Esophagus squamous epithelium (tissue), 5 donors: ENCODE measurements at regions not wholly inside any gene's neighbourhood (a gene's known extent, or its start where the extent isn't known, plus 50 kb on each side); places are given as distances from the start of the nearest gene placed in this dataset.

ENCODE experiments used
- DNase-seq: peaks from one replicate; lab custom pipeline; 2025; lab: John Stamatoyannopoulos, UW
- H3K27ac ChIP-seq, 4 donors: fragments of 200-600 bp; sonication (generic); one replicate each; pipeline ENCODE4 v1.5.1; 2016 to 2019; ENCODE audit warnings: mild to moderate bottlenecking in 1 of 4
- H3K27me3 ChIP-seq, 4 donors: fragments of 200-600 bp; sonication (generic); 1 replicate in 3 of 4; 2 replicates in 1 of 4; pipeline versions ENCODE4 v1.5.1 to v1.6.0; 2017 to 2021; ENCODE audit warnings: antibody characterized with exemption in 1 of 4
- H3K36me3 ChIP-seq, 3 donors: fragments of 200-600 bp; sonication (generic); one replicate each; pipeline ENCODE4 v1.5.1; 2016 to 2019
- H3K4me1 ChIP-seq, 3 donors: fragments of 200-600 bp; sonication (generic); one replicate each; pipeline ENCODE4 v1.5.1; 2017 to 2019
- H3K4me3 ChIP-seq, 4 donors: fragments of 200-600 bp; sonication (generic); 1 replicate in 3 of 4; 2 replicates in 1 of 4; pipeline ENCODE4 v1.5.1; 2016 to 2019; ENCODE audit warnings: mild to moderate bottlenecking in 2 of 4, moderate library complexity in 1 of 4
- H3K9me3 ChIP-seq, 3 donors: fragments of 200-600 bp; sonication (generic); one replicate each; pipeline ENCODE4 v1.5.1; 2016 to 2019
- CTCF ChIP-seq, 6 experiments: fragments of 450-650 bp in 4 of 6; fragments of 200-600 bp in 2 of 6; sonication (generic) in 2 of 6; IDR thresholded peaks; one replicate each; pipeline ENCODE4 v1.5.1; 2016 to 2019; ENCODE audit warnings: antibody characterized with exemption in 6 of 6, mild to moderate bottlenecking in 4 of 6, moderate library complexity in 4 of 6
- POLR2A ChIP-seq, 4 donors: fragments of 450-650 bp; IDR thresholded peaks; one replicate each; pipeline ENCODE4 v1.6.1; 2017; ENCODE audit warnings: antibody characterized with exemption in 4 of 4, mild to moderate bottlenecking in 4 of 4, moderate library complexity in 3 of 4
- WGBS, 2 donors: methylation state at CpG; one replicate each; pipeline ENCODE4 v1.1.5; 2018; 5-methylcytosine and 5-hydroxymethylcytosine counted together
- intact Hi-C: fragments of 100-400 bp; cut with DNase I; formaldehyde crosslinking; loops from one replicate; pipeline ENCODE4 v1.15.0; 2022
- donor health status: DM: yes; HTN: yes; CAD: no.

GRCh38 chr9:24912767-24913166 lies 367.1 kb upstream of the IZUMO3 start:
- no peaks in the 10 kb centered on the region for H3K27me3 ChIP-seq
- H3K27ac ChIP-seq, result no peak overlapping the region
- intact Hi-C loops, result no loop called here
- no peak overlapping the region for H3K4me3 ChIP-seq
- no peak for TF ChIP-seq POLR2A (IDR thresholded peaks at IDR 0.05)
- TF ChIP-seq CTCF (IDR thresholded peaks at IDR 0.05), result no peak
- H3K36me3 ChIP-seq, result no peaks in the 10 kb centered on the region
- no peaks in the 10 kb centered on the region for H3K9me3 ChIP-seq
- H3K4me1 ChIP-seq, result no peaks in the 10 kb centered on the region
- DNase-seq, result no peak

- no peak overlapping the region for H3K4me3 ChIP-seq
- no peaks in the 10 kb centered on the region for H3K9me3 ChIP-seq
- no peak overlapping the region for H3K27ac ChIP-seq
- no peaks in the 10 kb centered on the region for H3K36me3 ChIP-seq
- DNase-seq, result no peak
- intact Hi-C loops, result no loop called here
- H3K27me3 ChIP-seq, result no peaks in the 10 kb centered on the region
- TF ChIP-seq POLR2A (IDR thresholded peaks at IDR 0.05) (no peak), CTCF (IDR thresholded peaks at IDR 0.05) (no peak)
- no peaks in the 10 kb centered on the region for H3K4me1 ChIP-seq
These were observed 355.6 kb upstream of the IZUMO3 start for GRCh38 chr9:24901319-24901718.

DNA sequence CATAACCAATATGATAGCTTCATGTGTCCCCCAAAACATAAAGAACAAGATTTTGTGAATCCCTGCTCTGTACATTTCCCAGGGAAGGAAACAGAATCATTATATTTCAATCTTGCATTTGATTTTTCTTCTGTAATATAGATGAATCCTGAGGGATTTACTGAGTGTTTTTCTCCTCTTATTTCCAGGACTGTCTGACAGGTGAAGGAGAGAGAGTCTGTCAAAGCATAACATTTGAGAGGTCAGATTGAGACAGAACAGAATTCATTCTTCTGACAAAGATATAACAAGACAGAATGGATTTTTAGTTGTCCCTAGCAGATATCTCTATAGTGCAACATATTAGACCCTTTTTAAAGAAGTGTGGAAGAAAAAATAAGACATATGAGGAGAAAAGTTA lies 354.5 kb upstream of the IZUMO3 start:
- intact Hi-C loops, result no loop called here
- Histone ChIP-seq H3K36me3 (no peaks in the 10 kb centered on the region), H3K27me3 (no peaks in the 10 kb centered on the region), H3K9me3 (no peaks in the 10 kb centered on the region), H3K4me1 (no peaks in the 10 kb centered on the region), H3K27ac (no peak overlapping the region), H3K4me3 (no peak overlapping the region)
- TF ChIP-seq CTCF (IDR thresholded peaks at IDR 0.05), result no peak
- TF ChIP-seq POLR2A (IDR thresholded peaks at IDR 0.05), result no peak
- DNase-seq, result no peak

GRCh38 chr9:24899463-24899862 lies 353.8 kb upstream of the IZUMO3 start:
- H3K4me3 ChIP-seq, result no peak overlapping the region
- no peaks in the 10 kb centered on the region for H3K9me3 ChIP-seq
- intact Hi-C loops, result no loop called here
- TF ChIP-seq CTCF (IDR thresholded peaks at IDR 0.05) (no peak), POLR2A (IDR thresholded peaks at IDR 0.05) (no peak)
- no peaks in the 10 kb centered on the region for H3K36me3 ChIP-seq
- no peaks in the 10 kb centered on the region for H3K27me3 ChIP-seq
- H3K27ac ChIP-seq, result no peak overlapping the region
- no peak for DNase-seq
- H3K4me1 ChIP-seq, result no peaks in the 10 kb centered on the region
- WGBS, 2 donors, result 69 to 73% methylated on average over 4 of the region's 4 CpGs

GRCh38 chr9:24897826-24898225 lies 352.1 kb upstream of the IZUMO3 start:
- DNase-seq, result no peak
- intact Hi-C loops, result no loop called here
- Histone ChIP-seq H3K36me3 (no peaks in the 10 kb centered on the region), H3K9me3 (peaks cover 0 to 14% (median 0%) of the 10 kb centered on the region in 3 donors), H3K27ac (no peak overlapping the region), H3K4me1 (no peaks in the 10 kb centered on the region), H3K27me3 (no peaks in the 10 kb centered on the region), H3K4me3 (no peak overlapping the region)
- 88% methylated on average over 13 to 14 of the region's 15 CpGs for WGBS, 2 donors
- TF ChIP-seq POLR2A (IDR thresholded peaks at IDR 0.05) (no peak), CTCF (IDR thresholded peaks at IDR 0.05) (no peak)
